ENCODE measurements at regions not wholly inside any gene's neighbourhood (a gene's known extent, or its start where the extent isn't known, plus 50 kb on each side); places are given as distances from the start of the nearest gene placed in this dataset.
"Not testable (repeated sequence)": the region's sequence is repeated elsewhere in the genome, so short reads cannot be mapped to it uniquely, and the experiment has no call there.

GRCh38 chr2:110394769-110395168 is 77.8 kb downstream of the LIMS4 start:
- not testable (repeated sequence) for H3K4me3 ChIP-seq; DNase-seq (ENCODE audit: low spot score); H3K27ac ChIP-seq

GRCh38 chr2:110392366-110392765 is 80.2 kb downstream of the LIMS4 start:
- not testable (repeated sequence) for H3K27ac ChIP-seq; H3K4me3 ChIP-seq; DNase-seq (ENCODE audit: low spot score)

DNA sequence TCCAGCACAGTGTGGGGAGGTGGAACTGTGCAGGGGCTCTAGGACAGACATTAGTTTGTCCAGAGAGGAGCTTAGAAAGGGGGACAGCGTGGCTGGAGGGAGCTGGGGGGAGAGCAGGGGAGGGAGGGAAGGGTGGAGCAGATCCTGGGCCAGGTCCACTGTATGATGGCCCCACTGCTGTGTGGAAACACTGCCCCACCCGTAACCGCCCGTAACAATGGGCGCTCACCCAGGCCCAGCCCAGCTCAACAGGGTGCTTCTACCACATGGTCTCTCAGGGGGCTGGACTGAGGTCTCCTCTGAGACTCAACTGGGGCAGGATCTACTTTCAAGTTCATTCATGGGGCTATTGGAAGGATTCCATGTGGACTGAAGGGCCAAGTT is 81.6 kb downstream of the LIMS4 start:
- not testable (repeated sequence) for H3K27ac ChIP-seq; DNase-seq (ENCODE audit: low spot score)

GRCh38 chr2:110390351-110391034 is 82.1 kb downstream of the LIMS4 start:
- DNase-seq (ENCODE audit: low spot score); H3K27ac ChIP-seq; H3K4me3 ChIP-seq: not testable (repeated sequence)

More for the DNA sequence above, 81.6 kb downstream of the LIMS4 start:
- not testable (repeated sequence) for H3K4me3 ChIP-seq

GRCh38 chr2:110387044-110387443 is 85.6 kb downstream of the LIMS4 start:
- not testable (repeated sequence) for DNase-seq (ENCODE audit: low spot score); H3K27ac ChIP-seq; H3K4me3 ChIP-seq

DNA sequence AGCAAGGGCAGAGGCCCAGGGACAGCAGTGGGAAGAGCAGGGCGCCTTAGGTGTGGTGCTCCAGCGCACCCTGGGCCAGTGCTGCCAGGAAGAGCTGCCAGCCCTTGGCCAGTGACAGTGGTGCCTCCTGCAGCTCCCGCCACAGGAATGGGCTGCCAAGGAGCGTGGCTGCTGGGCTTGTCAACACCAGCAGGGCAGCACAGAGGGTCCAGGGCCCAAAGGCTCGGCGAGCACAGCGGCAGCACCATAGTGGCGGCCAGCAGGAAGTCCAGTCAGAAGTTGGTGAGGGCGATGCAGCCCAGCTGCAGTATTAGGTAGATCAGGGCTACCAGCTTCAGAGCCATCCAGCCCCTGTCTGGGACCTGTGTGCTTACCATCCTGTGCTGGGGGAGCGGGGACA is 86.1 kb downstream of the LIMS4 start:
- not testable (repeated sequence) for DNase-seq (ENCODE audit: low spot score); H3K27ac ChIP-seq; H3K4me3 ChIP-seq

GRCh38 chr2:110384736-110385119 is 87.9 kb downstream of the LIMS4 start:
- H3K27ac ChIP-seq; DNase-seq (ENCODE audit: low spot score); H3K4me3 ChIP-seq: not testable (repeated sequence)

DNA sequence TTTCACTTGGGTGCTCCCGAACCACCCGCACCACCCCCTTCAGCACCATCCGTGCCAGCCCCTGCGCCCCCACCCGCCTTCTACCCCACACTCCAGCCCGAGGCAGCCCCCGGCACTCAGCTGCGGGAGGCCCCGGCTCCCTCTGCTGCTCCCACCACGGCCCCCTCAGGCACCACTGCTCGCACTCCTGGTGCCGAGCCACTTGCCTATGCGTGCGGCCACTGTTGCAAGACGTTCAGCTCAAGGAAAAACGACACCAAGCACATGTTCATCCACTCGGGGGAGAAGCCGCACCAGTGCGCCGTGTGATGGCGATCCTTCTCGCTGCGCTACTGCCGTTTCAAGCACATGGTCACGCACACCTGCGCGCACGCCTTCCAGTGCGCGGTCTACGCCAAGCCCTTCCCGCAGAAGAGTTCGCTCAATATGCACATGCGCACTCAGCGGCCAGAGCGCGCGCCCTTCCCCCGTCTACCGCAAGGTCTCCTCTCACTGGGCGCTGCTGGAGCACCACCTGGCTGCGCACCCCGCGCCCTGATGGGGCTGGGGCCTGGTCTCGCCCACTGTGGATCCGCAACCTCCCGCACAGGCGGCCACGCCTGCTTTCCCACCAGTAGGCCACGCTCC is 88.4 kb downstream of the LIMS4 start:
- DNase-seq (ENCODE audit: low spot score); H3K27ac ChIP-seq; H3K4me3 ChIP-seq: not testable (repeated sequence)

- H3K27ac ChIP-seq; DNase-seq (ENCODE audit: low spot score); H3K4me3 ChIP-seq: not testable (repeated sequence)
These were observed 89.2 kb downstream of the LIMS4 start for GRCh38 chr2:110383163-110384048.

DNA sequence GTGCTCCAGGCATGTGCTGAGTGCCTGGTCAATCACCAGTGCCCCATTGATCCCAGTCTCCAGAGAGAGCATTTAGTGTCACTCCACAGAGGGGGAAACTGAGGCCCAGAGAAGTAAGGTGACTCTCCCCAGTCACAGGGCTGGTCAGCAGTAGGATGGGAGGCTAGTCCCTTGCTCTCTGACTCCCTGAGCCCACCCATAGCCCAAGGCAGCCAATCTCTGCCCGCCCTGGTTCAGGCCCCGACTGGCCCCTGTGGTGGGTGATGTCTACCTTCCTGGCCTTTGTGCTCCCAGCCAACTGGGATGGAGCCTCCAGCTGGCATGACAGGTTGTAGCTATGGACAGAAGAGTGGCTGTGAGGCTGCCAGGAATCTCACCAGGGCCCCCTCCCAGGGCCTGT is 99.1 kb downstream of the LIMS4 start:
- H3K27ac ChIP-seq; DNase-seq (ENCODE audit: low spot score); H3K4me3 ChIP-seq: not testable (repeated sequence)

DNA sequence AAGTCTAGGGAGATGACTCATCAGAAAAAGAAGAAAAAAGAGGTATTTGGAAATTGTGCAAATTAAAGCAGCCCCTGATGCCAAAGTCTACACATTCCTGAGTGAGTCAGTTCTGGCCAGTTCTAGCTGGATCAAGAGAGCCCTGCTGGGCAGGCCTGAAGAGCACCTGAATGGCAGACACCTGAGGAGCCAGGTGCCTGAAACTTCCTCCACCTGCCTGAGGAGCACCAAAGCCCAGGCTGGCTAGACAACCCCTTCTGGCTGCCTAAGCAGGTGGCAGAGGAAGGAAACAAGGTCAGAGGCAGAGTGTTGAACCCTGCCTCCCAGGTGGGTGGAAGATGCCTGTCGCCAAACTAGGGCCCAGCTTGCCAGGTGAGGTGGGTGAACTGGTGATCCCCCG is 101.0 kb downstream of the LIMS4 start:
- H3K4me3 ChIP-seq; DNase-seq (ENCODE audit: low spot score); H3K27ac ChIP-seq: not testable (repeated sequence)

GRCh38 chr2:110357616-110358015 is 115.0 kb downstream of the LIMS4 start:
- not testable (repeated sequence) for H3K4me3 ChIP-seq; H3K27ac ChIP-seq; DNase-seq (ENCODE audit: low spot score)

GRCh38 chr2:110354294-110355018 is 118.2 kb downstream of the LIMS4 start:
- not testable (repeated sequence) for H3K27ac ChIP-seq; DNase-seq (ENCODE audit: low spot score); H3K4me3 ChIP-seq

GRCh38 chr2:110350718-110351117 is 121.9 kb downstream of the LIMS4 start:
- DNase-seq (ENCODE audit: low spot score); H3K27ac ChIP-seq; H3K4me3 ChIP-seq: not testable (repeated sequence)

DNA sequence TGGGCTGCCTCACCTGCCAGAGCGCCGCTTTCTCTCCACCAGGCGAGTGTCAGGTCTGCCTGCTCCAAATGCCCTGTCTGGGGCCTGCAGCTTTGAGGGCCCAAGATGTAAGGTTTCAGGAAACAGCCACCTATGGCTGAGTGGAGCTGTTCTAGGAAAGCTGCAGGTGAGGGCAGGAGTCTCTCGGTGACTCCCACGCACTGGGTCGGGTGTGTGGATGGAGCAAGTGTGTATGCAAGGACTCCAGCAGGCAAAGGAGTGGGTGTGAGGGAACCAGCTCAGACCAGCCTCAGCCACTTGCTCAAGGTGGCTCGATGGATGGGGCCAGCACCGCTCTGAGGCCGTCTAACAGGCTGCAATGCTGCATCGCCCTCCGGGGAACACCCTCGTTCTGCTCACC is 123.7 kb downstream of the LIMS4 start:
- not testable (repeated sequence) for H3K4me3 ChIP-seq; DNase-seq (ENCODE audit: low spot score); H3K27ac ChIP-seq

DNA sequence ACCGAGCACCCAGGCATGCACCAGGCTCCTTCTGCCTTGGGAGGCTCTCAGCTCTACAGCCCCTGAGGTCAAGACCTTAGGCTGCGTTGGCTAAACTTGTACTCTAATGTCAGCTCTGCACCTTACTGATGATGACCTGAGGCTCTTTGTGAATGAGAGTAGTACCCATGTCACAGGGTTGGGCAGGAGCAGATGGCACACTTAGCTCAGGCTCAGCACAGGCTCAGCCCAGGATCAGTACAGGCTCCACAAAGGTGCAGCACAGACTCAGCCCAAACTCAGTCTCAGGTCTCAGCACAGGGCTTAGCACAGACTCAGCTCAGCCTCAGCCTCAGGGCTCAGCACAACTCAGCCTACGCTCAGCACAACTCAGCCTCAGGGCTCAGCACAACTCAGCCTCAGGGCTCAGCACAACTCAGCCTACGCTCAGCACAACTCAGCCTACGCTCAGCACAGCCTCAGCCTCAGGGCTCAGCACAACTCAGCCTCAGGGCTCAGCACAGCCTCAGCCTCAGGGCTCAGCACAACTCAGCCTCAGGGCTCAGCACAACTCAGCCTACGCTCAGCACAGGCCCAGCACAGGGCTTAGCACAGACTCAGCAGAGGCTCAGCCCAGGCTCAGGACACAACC is 128.1 kb downstream of the LIMS4 start:
- not testable (repeated sequence) for H3K4me3 ChIP-seq; DNase-seq (ENCODE audit: low spot score); H3K27ac ChIP-seq

DNA sequence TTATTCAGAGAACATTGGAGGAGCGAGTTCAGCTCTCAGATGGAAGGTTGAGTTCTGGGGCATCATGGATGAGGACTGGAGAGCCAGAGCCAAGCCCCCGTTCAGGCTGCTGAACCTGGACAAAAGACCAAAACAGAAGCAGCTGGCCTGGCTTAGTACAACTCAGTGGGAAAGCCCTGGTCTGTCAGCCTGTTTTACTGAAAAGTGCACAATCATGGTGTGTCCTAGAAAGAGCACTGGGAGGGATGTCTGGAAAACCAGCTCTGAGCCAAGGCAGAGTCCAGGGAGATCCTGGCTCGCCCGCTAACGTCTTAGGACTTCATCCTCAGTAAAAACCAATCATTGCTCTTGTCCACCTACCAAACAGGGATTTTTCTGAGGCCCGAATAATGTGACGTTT is 129.7 kb upstream of the MTLN start:
- H3K4me3 ChIP-seq; H3K27ac ChIP-seq; DNase-seq (ENCODE audit: low spot score): not testable (repeated sequence)

- not testable (repeated sequence) for DNase-seq (ENCODE audit: low spot score); H3K27ac ChIP-seq; H3K4me3 ChIP-seq
These were observed 126.8 kb upstream of the MTLN start for GRCh38 chr2:110339126-110339525.

All from coronary artery (tissue), 2 donors.